Keratinocyte (primary cell): ENCODE measurements at regions not wholly inside any gene's neighbourhood (a gene's known extent, or its start where the extent isn't known, plus 50 kb on each side); places are given as distances from the start of the nearest gene placed in this dataset.

Source experiments
- DNase-seq: peaks from one replicate; pipeline ENCODE4 v3.0.0-alpha.2; 2011; ENCODE audit warnings: low read depth, missing footprints, low spot score
- FAIRE-seq: peaks from 2 replicates; lab custom pipeline; 2011; peaks lifted over from hg19 to GRCh38; lab: Jason Lieb, UNC
- H2AFZ ChIP-seq: 2 replicates; pipeline ENCODE4 v1.6.0; 2012; ENCODE audit warnings: low read length, control low read depth, inconsistent platforms; ENCODE audit not compliant: control insufficient read depth
- H3K27ac ChIP-seq: 2 replicates; pipeline ENCODE4 v1.5.1; 2011; ENCODE audit warnings: low read length; ENCODE audit not compliant: control insufficient read depth, insufficient read depth
- H3K27me3 ChIP-seq: 3 replicates; pipeline ENCODE4 v1.6.0; 2011; ENCODE audit warnings: low read length; ENCODE audit not compliant: control insufficient read depth, insufficient read depth; ENCODE audit errors: extremely low read depth
- H3K36me3 ChIP-seq, 2 experiments: 2 replicates in 1 of 2; 3 replicates in 1 of 2; pipeline ENCODE4 v1.5.1; 2011; ENCODE audit warnings: low read length in 2 of 2, mild to moderate bottlenecking in 1 of 2; ENCODE audit not compliant: control insufficient read depth in 2 of 2, insufficient read depth in 2 of 2; ENCODE audit errors: extremely low read depth in 1 of 2
- H3K4me1 ChIP-seq: 3 replicates; pipeline ENCODE4 v1.5.1; 2011; ENCODE audit warnings: low read length; ENCODE audit not compliant: control insufficient read depth, insufficient read depth; ENCODE audit errors: extremely low read depth
- H3K4me2 ChIP-seq: 3 replicates; pipeline ENCODE4 v1.6.0; 2011; ENCODE audit warnings: low read depth, low read length; ENCODE audit not compliant: control insufficient read depth, insufficient read depth; ENCODE audit errors: extremely low read depth
- H3K4me3 ChIP-seq, 3 experiments: fragments of 200-600 bp in 1 of 3; sonication (generic) in 1 of 3; 2 replicates in 2 of 3; 3 replicates in 1 of 3; pipeline ENCODE4 v1.5.1; 2011 to 2016; ENCODE audit warnings: low read length in 3 of 3, mild to moderate bottlenecking in 3 of 3, control low read depth in 2 of 3, inconsistent platforms in 1 of 3, low read depth in 1 of 3, mixed read lengths in 1 of 3, mixed run types in 1 of 3, moderate library complexity in 1 of 3; ENCODE audit not compliant: control insufficient read depth in 2 of 3, insufficient read depth in 2 of 3; ENCODE audit errors: extremely low read depth in 1 of 3
- H3K79me2 ChIP-seq: 2 replicates; pipeline ENCODE4 v1.6.0; 2012; ENCODE audit warnings: low read length; ENCODE audit not compliant: control insufficient read depth, insufficient read depth
- H3K9ac ChIP-seq: 3 replicates; pipeline ENCODE4 v1.6.0; 2011; ENCODE audit warnings: low read length; ENCODE audit not compliant: control insufficient read depth, insufficient read depth; ENCODE audit errors: extremely low read depth
- H3K9me1 ChIP-seq: 3 replicates; pipeline ENCODE4 v1.6.0; 2011; ENCODE audit warnings: low read length; ENCODE audit not compliant: control insufficient read depth, insufficient read depth; ENCODE audit errors: extremely low read depth
- H3K9me3 ChIP-seq: 2 replicates; pipeline ENCODE4 v1.5.1; 2012; ENCODE audit warnings: low read depth, low read length; ENCODE audit not compliant: control insufficient read depth
- H4K20me1 ChIP-seq: 3 replicates; pipeline ENCODE4 v1.6.0; 2011; ENCODE audit warnings: low read length; ENCODE audit not compliant: control insufficient read depth, insufficient read depth; ENCODE audit errors: extremely low read depth
- EZH2 ChIP-seq: IDR thresholded peaks from one replicate; pipeline ENCODE4 v1.6.1; 2012; ENCODE audit warnings: inconsistent platforms, mild to moderate bottlenecking, low read length, moderate library complexity
- dilution Hi-C: fragments of 300-500 bp; cut with MboI; formaldehyde crosslinking; loops from one replicate; pipeline ENCODE4 v1.7.0; 2020; ENCODE audit warnings: low sequenced_read_pairs; ENCODE audit not compliant: extremely low pct_ligation_motif_present
- TF ChIP-seq, protein P1 (sequence below), 3 experiments: IDR thresholded peaks in 1 of 3; conservative IDR thresholded peaks in 1 of 3; optimal IDR thresholded peaks in 1 of 3; 2 replicates in 2 of 3; 3 replicates in 1 of 3; pipeline versions ENCODE3 to v1.5.1; 2011; ENCODE audit warnings: low read length in 3 of 3, mild to moderate bottlenecking in 3 of 3, moderate library complexity in 2 of 3, control low read depth in 1 of 3, inconsistent platforms in 1 of 3; ENCODE audit not compliant: insufficient read depth in 2 of 3; ENCODE audit errors: extremely low read depth in 1 of 3

DNA sequence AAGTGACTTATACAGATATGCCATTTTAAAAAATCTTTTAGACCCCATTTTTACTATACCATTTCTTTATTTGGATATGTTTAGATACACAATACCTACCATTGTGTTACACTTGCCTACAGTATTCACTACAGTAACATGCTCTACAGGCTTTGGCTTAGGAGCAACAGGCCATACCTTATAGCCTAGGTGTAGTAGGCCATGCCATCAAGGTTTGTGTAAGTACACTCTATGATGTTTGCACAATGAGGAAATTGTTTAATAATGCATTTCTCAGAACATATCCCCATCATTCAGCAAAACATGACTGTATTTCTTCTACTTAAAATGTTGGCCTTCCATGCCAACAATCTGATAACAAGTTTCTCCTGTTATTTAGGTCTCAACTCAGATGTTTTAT, 1559.5 kb upstream of the TENM4 start:
- Histone ChIP-seq H3K27ac (no peak overlapping the region), H3K9me1 (no peaks in the 10 kb centered on the region), H3K9me3 (no peaks in the 10 kb centered on the region), H3K9ac (no peak overlapping the region), H4K20me1 (no peaks in the 10 kb centered on the region), H3K4me1 (peaks cover 8% of the 10 kb centered on the region), H3K4me2 (no peak overlapping the region), H2AFZ (no peak overlapping the region), H3K4me3 (no peak overlapping the region), H3K36me3 (no peaks in the 10 kb centered on the region), H3K79me2 (no peaks in the 10 kb centered on the region), H3K27me3 (no peaks in the 10 kb centered on the region)
- dilution Hi-C loops = no loop called here
- TF ChIP-seq, protein P1, sequence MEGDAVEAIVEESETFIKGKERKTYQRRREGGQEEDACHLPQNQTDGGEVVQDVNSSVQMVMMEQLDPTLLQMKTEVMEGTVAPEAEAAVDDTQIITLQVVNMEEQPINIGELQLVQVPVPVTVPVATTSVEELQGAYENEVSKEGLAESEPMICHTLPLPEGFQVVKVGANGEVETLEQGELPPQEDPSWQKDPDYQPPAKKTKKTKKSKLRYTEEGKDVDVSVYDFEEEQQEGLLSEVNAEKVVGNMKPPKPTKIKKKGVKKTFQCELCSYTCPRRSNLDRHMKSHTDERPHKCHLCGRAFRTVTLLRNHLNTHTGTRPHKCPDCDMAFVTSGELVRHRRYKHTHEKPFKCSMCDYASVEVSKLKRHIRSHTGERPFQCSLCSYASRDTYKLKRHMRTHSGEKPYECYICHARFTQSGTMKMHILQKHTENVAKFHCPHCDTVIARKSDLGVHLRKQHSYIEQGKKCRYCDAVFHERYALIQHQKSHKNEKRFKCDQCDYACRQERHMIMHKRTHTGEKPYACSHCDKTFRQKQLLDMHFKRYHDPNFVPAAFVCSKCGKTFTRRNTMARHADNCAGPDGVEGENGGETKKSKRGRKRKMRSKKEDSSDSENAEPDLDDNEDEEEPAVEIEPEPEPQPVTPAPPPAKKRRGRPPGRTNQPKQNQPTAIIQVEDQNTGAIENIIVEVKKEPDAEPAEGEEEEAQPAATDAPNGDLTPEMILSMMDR (optimal IDR thresholded peaks at IDR 0.05 in 1 of 3, IDR thresholded peaks at IDR 0.05 in 1 of 3, conservative IDR thresholded peaks at IDR 0.05 in 1 of 3; ENCODE audit: extremely low read depth in 1 of 3, insufficient read depth in 2 of 3, low read length in 3 of 3) = no peak
- no peak for TF ChIP-seq EZH2
- no peak for DNase-seq
- FAIRE-seq = no peak

DNA sequence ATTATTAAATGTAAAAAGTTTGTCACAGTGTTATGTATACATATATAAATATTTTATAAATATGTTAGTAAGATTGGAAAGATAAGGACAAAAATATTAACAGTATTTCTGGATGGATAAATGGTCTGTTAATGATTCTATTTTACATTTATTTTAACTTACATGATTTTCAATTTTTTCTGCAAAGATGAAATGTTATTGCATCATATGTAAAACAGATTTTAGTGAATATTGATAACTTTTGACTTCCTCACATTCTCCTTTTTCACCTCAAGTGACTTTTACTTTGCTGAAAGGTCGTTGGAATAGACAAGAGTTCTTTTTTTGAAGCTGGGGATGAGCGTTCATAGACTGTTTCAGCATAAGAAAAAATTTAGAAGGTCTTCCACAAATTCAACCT, 1554.7 kb upstream of the TENM4 start:
- Histone ChIP-seq H3K4me3 (no peak overlapping the region), H3K9me3 (no peaks in the 10 kb centered on the region), H3K27me3 (no peaks in the 10 kb centered on the region), H4K20me1 (no peaks in the 10 kb centered on the region), H3K79me2 (no peaks in the 10 kb centered on the region), H3K4me2 (no peak overlapping the region), H3K4me1 (no peaks in the 10 kb centered on the region), H3K27ac (no peak overlapping the region), H2AFZ (no peak overlapping the region), H3K9ac (no peak overlapping the region), H3K36me3 (no peaks in the 10 kb centered on the region), H3K9me1 (no peaks in the 10 kb centered on the region)
- DNase-seq (no peak), FAIRE-seq (no peak)
- no peak for TF ChIP-seq EZH2
- TF ChIP-seq, protein P1 (optimal IDR thresholded peaks at IDR 0.05 in 1 of 3, IDR thresholded peaks at IDR 0.05 in 1 of 3, conservative IDR thresholded peaks at IDR 0.05 in 1 of 3; ENCODE audit: extremely low read depth in 1 of 3, insufficient read depth in 2 of 3, low read length in 3 of 3) = no peak
- dilution Hi-C loops = no loop called here
